Activated CD4-positive, alpha-beta T cell treated with anti-CD3 and anti-CD28 coated beads, Interleukin-2, Interleukin-4, amounts not matched to agents 100 ng/mL and 50 ng/mL, durations not matched to agents 16 hours and 8 hours (primary cell): ENCODE measurements at regions not wholly inside any gene's neighbourhood (a gene's known extent, or its start where the extent isn't known, plus 50 kb on each side); places are given as distances from the start of the nearest gene placed in this dataset.

Experiments
- DNase-seq: peaks from one replicate; pipeline ENCODE4 v3.0.0-alpha.2; 2020; ENCODE audit warnings: low spot score

GRCh38 chr1:63199706-63200335 lies 122.5 kb upstream of the FOXD3 start:
- no peak for DNase-seq

DNA sequence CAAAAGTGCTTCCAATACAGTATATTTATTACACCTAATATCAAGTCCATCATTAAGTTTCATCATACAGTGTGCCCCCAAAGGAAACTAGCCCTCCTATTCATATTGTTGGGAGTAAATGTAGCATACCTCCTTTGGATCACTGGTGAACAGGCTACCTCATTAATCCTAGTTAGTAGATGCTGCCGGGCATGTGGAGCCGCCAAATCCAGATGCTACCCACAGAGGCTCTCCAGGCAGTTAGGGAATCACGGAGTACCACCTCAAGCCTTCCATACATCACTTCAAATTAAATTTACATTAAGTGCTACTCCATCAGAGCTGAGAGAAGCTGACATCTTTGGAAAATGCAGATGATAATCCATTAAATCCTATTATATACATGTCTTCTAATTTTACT lies 121.7 kb upstream of the FOXD3 start:
- no peak for DNase-seq

DNA sequence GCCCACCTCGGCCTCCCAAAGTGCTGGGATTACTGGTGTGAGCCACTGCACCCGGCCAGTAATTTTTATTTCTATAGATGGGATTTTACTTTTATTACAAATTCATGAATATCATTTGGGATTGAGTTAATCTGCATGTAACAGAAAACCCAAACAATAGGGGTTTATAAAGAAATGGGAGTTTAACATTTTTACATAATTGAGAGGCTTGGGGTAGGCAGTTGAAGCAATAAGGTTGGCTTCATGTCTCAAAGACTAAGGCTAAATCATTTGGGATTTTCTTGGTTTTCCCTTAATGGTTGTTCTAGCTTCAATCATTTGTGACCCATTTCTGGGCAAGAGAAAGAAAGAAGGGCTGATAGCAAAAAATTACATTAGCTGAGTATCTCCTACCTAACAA lies 118.7 kb upstream of the FOXD3 start:
- DNase-seq, result no peak

DNA sequence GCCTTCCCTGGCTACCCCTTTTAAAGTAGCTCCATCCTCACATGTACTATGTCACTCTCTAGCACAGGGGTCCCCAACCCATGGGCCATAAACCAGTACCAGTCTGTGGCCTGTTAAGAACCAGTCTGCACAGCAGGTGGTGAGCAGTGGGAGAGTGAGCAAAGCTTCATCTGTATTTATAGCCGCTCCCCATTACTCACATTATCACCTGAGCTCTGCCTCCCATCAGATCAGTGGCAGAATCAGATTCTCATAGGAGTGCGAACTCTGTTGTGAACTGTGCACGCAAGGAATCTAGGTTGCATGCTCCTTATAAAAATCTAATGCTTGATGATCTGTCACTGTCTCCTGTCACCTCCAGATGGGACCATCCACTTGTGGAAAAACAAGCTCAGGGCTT lies 116.6 kb upstream of the FOXD3 start:
- DNase-seq, result no peak

GRCh38 chr1:63214553-63214952 lies 107.8 kb upstream of the FOXD3 start:
- no peak for DNase-seq

- no peak for DNase-seq
Observed at GRCh38 chr1:63223426-63223825, 98.9 kb upstream of the FOXD3 start.

- DNase-seq, result no peak
Observed at GRCh38 chr1:63230722-63231121, 91.6 kb upstream of the FOXD3 start.

DNA sequence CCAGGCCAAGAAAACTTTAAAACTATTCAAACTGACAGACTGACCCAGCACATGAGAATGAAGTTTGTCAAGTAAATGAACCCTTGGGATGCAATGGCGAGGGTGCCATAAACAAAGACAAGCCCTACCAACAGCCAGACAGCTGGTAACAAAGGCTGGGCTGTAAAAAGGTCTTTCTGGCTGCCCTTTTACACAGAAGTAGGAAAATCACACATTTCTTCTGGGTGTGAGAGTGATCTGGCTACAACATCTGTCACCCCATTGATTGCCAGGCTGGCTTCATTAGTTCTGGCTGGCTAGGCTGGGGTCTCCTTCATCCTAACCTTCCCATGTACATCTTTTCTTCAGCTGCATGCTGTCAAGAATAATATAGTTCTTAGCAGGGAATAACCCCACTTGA lies 83.6 kb upstream of the FOXD3 start:
- no peak for DNase-seq

DNA sequence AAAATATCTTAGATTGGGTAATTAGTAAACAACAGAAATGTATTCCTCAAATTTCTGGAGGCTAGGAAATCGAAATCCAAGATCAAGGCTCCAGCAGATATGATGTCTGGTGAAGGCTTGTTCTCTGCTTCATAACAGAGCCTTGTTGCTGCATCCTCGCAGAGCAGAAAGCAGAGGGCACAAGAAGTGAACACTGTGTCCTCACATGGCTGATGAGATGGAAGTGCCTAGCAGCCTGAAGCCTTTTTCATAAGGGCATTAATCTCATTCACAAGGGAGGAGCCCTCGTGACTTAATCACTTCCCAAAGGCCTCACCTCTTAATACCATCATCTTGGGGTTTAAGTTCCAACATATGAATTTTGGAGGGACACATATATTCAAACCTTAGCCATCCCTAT lies 77.2 kb upstream of the FOXD3 start:
- no peak for DNase-seq

DNA sequence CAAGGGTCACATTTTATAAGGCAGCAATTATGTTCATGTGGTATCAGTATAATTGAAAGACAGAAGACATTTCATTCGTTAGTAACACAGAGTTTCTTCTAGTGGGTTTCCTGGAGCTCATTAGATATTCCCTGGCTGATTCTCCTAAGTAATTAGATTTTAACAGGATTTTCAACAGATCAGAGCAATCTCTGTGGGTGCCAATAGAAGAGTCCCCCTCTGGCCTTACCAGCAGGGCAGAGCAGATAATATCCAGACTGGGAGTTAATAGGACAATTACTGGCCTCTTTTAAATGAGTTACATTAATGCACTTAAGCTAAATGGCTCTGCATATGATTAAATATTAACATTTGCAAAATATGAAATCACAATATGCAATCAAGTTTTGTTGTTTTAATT lies 74.2 kb upstream of the FOXD3 start:
- DNase-seq, result no peak

DNA sequence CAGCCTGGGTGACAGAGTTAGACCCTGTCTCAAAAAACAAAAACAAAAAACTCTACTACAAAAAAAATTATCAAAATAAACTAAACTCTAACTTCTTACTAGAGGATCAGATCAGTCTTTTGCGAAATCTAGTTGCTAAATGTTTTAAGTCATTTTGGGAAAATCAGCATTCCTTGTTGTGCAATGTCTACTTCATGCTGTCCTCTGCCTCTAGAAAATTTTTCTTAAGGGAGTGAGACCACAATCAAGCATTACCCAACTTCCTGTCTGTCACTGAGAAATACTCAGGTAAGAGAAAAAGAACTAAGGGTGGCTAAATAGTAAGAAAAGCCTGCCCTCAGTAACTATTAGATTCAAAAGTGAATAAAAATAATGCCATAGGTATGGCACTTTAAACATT lies 67.2 kb upstream of the FOXD3 start:
- DNase-seq, result no peak

DNA sequence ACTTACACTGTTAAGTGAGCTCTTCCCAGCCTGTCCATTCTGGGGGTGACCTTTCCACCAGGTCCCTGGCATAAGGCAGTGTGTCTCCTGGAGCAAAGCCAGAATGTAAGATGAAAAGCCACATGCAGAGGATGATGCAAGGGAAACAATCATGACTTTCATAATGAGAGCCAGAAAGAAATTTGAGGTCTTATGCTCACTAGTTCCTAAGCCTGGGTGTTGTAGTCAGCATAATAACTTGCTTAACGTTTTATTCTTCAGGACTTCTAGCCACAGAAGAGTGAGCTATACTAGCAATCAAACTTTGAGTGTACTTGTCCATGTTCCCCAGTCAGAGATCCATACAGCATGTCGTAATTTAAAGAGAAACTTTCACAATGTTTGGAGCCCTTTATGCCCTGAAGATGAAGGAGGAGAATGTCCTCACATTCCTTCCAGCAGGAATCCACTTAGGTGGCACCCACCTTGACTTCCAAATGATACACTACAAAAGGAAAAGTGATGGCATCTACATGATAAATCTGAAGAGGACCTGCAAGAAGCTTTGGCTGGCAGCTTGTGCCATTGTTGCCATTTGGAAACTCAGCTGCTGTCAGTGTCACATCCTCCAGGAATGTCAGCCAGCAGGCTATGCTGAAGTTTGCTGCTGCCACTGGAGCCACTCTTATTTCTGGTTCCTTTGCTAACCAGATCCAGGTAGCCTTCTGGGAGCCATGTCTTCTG lies 60.5 kb upstream of the FOXD3 start:
- DNase-seq, result no peak

GRCh38 chr1:63262459-63262770 lies 60.0 kb upstream of the FOXD3 start:
- DNase-seq, result no peak

- no peak for DNase-seq
Observed at GRCh38 chr1:63264161-63264560, 58.2 kb upstream of the FOXD3 start.

DNA sequence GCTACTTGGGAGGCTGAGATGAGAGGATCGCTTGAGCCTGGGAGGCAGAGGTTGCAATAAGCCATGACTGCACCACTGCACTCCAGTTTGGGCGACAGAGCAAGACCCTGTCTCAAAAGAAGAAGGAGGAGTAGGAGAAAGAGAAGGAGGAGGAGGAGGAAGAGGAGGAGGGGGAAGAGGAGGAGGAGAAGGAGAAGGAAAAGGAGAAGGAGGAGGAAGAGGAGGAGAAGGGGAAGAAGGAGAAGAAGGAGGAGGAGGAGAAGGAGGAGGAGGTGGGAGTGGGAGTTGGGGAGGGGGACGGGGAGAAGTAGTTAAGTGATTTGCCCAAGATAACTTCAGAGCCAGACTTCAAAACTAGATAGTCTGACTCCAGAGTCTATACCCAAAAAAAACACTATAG lies 55.5 kb upstream of the FOXD3 start:
- no peak for DNase-seq

- DNase-seq, result no peak
Observed at GRCh38 chr1:63268876-63269275, 53.5 kb upstream of the FOXD3 start.

GRCh38 chr1:63269571-63269970 lies 52.8 kb upstream of the FOXD3 start:
- DNase-seq, result no peak
